Activated naive CD4-positive, alpha-beta T cell treated with anti-CD3 and anti-CD28 coated beads, Interleukin-2, amount 50 U/mL, for 16 hours (primary cell): ENCODE measurements at regions not wholly inside any gene's neighbourhood (a gene's known extent, or its start where the extent isn't known, plus 50 kb on each side); places are given as distances from the start of the nearest gene placed in this dataset.

Source experiments
- DNase-seq: peaks from one replicate; pipeline ENCODE4 v3.0.0-alpha.2; 2020

DNA sequence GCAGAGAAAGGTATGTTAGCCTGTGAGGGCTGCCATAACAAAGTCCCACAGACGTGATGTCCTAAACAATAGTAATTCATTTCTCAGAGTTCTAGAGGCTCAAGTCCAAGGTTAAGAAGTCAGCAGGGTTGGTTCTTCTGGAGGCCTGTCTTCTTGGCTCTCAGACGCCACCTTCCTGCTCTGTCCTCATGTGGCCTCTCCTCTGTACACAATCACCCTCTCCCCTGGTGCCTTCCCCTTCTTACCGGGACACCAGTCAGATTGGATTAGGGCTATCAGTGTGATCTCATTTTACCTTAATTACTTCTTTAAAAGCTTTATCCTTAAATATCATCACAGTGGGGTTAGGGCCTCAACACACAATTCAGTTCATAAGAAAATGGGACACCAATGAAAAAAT, 860.5 kb downstream of the RNF144A start:
- DNase-seq: no peak

DNA sequence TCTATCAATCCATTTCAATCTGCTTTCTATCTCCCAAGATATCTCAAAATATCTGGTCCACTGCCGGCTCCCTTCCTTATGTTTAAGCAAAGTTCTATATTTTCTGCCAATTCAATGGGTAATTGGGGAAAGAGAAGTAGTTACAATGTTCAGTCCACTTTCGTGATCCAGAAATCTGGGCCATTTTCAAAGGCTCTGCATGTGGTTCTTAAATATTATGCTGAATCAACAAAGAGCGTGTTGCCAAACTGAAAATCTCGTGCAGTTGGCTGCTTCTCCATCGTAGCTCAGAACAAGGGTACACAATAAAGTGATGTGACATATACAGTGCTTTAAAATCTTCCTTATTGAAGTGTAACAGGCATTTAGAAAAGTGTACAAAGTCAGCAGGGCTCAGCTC, 863.1 kb downstream of the RNF144A start:
- DNase-seq: no peak

DNA sequence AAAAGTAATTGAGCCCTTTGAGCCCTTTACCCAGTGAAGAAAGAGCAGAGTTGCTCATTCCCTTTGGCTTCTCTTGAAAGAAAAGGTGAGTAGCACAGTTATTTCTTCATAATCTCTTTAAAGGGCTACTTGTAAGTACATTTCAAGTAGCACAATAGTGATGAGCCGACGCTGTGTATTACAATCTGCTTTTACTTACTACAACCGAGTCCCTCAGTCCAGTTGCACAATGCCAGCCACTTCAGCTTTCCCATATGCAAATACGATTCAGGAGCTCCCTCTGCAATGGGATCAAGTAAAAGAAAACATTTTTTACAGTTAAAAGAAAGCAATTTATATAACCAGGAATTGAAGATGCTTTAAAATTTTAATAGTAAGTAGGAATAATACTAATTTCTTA, 868.5 kb downstream of the RNF144A start:
- DNase-seq: no peak

DNA sequence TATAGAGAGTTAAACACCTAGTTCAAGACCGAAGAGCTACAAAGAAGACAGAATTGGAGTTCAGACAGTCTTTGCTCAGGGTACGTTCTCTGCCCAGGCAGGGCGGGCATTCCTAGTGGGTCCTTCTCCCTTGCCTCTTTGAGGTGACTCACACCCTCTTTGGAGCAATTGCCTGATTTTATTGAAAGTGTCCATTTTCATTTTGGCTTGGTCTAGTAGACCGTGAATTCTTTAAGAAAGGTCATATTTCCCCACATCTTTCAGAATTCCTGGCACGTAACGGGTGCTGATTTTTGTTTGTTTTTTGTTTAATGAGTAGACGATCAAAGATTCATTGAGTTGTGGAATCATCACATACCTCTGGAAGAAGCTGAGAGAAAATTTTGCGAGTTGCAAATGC, 871.5 kb downstream of the RNF144A start:
- no peak for DNase-seq

DNA sequence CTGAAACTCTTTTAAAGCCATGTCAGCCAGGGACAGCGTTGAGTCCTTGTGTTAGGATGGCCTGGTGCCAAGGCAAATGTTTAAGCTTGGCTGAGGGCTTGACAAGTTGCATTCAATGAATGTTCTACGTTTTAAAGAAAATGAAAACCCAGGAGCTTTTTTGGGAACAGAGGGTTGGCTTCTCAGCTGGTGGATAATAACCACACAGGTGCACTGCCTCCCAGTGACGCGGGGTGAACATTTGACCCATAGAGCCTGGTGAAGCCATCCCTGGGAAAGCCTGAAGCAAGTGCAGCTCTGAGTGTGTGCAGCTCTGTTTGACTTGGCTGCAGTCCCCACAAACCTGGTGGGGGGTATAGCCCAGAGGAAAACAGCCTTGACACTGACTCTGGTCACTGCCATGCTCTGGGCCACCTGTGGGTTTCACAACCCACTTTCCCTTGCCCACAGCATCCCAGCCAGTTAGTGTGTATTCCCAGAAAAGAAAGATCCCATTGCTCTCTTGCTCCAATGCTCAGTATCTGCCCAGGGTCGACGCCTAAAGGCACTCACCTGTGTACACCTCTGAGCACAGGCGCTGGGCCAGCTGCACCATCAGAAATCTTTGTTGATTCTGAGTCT, 874.9 kb downstream of the RNF144A start:
- DNase-seq: no peak

DNA sequence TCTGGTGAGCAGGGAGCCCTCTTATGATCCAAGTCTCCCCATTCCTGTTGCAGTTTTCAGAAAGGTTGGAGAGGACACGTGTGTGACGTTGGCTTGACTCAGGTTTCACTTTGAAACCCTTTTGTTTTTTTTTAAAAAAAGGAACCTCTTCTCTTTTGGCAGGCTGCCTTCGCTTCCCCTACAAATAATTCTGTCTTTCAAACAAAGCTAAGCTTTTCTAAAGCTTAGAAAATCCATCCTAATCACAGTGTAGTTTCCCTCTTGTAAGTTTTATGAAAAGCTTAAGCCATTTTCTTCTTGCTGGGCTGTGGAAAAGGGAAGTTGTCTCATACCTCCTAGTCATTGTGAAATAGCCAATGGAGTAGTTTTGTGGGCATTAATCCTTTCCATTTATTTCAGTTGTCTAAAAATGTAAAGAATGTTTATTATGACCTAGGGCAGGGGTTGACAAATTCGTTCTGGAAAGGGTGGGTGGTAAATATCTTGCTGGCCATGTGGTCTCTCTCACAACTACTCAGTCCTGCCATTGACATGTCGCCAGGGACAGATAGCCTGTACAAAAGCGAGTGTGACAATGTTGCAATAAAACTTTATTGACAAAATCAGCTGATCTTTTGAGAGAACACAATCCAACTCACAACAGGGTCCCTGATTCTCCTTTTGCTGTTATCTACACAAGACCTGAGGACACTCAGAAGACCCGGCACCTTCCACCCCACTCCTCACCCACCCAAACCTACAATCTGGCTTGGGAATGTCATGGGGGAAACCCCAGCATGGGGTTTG, 878.8 kb downstream of the RNF144A start:
- no peak for DNase-seq

DNA sequence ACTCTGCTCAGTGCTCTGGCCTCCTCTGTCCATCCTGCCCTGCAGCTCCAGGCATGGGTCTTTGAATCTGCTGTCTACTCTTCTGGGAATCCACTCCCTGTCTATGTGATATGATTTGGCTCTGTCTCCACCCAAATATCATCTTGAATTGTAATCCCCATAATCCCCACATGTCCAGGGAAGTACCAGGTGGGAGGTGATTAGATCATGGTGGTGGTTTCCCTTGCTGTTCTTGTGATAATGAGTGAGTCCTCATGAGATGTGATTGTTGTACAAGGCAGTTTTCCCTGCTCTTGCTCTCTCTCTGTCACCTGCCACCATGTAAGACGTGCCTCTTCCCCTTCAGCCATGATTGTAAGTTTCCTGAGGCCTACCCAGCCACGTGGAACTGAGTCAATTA, 881.8 kb upstream of the ID2 start:
- no peak for DNase-seq

DNA sequence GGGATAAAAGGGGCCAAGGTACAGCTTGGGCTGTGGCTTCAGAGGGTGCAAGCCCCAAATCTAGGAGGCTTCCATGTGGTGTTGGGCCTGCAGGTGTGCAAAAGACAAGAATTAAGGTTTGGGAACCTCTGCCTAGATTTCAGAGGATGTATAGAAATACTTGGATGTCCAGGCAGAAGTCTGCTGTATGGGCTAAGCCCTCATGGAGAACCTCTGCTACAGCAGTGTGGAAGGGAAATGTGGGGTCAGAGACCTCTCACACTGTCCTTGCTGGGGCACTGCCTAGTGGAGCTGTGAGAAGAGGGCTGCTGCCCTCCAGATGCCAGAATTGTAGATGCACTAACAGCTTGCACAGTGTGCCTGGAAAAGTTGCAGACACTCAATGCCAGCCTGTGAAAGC, 880.6 kb upstream of the ID2 start:
- DNase-seq: no peak

DNA sequence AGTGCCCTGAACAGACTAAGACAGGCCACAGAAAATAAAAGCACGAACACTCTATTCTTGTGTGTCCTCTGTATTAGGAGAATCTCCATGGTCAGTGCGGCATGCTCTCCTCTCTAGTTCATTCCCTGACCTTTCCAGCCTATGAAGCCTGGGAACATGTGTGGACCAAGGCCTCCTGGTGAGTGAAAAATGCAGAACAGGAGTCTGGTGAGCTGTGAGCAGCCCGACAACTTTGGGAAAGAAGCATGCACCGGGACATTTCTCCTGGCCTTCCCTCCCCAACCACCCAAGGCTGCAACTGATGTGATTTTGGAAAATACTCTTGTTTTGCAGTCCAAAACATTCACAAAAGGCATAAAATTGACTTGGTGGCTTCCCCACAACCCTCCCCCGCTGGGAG, 878.3 kb upstream of the ID2 start:
- DNase-seq: no peak

DNA sequence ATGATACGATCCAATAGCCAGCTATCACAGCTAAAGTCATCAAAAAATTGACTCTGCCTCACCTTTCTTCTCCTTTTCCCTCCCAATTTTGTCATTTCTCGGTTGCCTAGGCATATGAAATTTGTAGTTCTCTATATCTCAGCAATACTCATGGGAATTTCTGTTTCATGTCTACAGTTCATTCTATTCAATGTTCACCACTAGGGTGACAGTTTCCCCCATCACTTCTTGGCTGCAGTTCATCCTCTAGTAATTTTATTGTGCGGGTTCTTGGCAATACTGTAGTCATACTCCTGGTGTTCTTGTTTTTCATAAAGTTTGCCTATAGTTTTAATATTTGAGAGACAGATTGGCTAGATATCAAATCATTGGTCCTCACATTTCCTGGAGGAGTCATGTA, 872.2 kb upstream of the ID2 start:
- no peak for DNase-seq

DNA sequence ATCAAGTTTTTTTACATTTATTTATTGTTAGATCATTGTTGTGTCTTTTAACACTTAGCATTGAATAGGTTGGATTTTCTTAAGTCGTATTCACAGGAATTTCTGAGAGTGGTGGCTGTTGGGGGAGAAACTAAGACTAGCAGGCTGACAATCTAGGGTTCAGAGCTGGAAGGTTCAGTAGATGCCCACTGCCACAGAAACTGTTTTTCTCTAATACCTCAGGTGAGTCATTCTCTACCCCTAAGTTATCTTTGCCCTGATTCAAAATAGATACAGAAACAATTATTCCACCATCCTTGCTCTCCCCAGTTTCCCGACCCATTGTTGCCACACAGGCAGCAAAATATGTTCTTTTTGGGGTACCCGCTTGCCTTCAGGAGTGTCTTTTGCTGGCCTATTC, 870.8 kb upstream of the ID2 start:
- DNase-seq: no peak

DNA sequence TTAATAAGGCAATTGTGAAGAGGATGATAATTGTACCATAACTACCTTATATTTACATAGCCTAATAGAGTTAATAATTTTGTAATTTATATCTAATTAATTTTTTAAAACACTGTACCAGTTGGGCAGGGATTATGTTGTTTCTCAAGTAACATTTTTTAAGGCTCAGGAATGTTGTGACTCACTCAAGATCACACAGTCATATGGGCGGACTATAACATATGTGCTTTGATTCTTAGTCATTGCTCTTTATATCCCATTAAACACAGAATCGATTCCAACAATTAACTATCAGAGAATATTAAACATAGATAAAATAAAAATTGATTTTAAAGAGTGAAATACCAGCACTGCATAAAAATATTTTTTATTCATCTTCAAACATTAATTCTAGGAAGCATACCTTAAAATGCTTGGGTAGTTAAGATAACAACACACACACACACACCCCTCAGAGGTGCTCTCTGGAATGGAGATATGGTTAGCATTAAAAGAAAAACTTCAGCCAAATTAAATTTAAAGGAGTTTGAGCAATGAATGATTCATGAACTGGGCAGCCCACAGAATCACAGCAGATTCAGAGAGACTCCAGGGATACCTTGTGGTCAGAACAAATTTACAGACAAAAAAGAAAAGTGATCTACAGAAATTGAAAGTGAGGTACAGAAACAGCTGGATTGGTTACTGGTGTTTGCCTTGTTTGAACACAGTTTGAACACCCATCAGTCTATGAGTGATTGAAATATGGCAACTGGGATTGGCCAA, 869.4 kb upstream of the ID2 start:
- no peak for DNase-seq

DNA sequence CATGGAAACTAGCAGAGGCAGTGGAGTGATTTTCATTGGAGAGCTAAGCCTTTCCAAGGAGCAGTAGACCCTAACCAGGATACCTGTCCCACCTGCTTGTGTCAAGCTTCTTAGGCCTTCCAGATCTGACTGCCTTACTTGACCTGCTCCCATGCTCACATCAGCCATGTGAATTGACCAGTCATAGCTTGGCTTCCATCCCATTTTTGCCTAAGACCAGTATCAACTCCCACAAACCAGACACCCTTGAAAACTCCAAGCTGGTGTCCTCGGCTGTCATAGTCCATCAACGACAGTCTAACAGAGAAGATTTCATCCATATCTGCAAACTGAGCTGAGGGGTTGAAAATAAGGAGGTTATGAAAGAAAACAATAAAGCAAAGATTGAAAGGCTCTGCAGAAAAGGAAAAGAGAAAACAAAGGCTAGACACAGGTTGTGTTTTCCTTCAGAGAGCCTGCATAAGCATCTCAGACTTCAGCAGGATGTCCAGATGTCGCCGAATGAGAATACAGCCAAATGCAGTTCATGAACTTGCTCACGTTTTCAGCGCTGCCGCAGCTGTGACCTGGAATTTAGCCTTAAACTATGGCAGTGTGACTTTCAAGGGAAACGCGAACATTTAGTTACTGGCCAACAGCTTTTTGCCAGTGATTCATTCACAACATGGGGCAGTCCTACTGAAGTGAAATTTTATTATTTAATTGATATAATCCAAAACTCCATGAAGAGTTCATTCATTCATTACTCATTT, 868.1 kb upstream of the ID2 start:
- DNase-seq: no peak

DNA sequence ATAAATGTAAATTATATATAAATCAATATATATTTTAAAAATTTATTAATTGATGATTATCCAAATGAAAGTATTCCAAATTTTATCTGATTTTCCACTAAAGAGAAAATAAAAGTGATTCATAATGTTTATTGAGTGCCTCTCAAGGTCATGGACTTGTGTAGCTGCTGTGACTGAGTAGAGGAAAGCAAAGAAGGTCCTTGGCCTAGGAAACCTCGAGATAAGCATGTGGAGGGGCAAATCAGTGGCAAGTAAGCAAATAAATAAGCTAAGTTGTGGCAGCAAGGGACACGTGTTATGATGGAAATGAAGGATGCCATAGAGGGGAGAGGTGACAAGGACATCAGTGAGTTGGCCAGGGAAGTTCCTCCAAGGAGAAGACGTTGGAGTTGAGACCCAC, 866.1 kb upstream of the ID2 start:
- DNase-seq: no peak

DNA sequence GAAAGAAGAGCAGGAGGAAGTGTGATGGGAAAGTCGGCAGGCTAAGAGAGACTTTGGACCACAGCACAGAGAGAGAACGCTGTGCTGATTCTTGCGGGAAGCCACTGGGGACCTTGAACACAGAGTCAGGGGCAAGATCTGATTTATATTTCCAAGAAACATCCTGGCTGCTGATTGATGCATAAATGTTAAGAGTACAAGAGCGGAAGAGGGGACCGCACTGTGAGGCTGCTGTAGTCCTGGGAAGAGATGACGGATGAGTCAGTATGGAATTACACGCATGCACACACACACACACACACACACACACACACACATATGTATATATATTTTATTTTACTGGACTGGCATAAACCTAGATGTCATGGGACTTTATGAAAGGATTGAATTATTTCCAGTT, 865.6 kb upstream of the ID2 start:
- no peak for DNase-seq

DNA sequence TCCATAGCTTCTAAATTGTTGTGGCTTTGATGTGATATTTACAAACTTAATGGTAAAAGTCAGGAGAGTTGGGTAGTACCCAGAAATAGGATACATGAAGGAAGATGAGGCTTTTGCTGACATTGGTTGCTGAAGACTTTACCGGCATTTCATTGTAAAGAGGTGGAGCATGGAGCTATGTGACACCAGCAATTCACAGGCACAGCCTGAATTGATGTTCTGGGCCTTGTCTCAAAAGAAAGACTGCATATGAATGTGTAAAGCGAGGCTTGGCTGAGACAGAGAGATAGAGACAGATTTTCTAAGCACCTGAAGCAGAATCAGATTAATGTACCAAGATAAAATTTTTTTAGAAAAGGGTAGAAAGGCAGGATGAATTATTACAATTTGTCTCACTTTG, 864.9 kb upstream of the ID2 start:
- no peak for DNase-seq

DNA sequence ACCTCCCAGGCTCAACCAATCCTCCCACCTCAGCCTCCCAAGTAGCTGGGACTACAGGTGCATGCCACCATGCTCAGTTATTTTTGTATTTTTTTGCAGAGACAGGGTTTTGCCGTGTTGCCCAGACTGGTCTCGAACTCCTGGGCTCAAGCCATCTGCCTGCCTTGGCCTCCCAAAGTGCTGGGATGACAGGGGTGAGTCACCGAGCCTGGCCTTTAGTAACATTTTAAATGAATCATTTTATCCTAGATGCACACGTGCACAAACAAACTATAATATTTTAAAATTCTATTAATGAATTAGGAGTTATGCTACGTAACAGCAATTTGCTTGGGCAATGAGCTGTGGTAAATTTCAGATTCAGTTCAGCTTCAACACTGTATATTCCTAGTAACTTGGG, 862.5 kb upstream of the ID2 start:
- DNase-seq: no peak

DNA sequence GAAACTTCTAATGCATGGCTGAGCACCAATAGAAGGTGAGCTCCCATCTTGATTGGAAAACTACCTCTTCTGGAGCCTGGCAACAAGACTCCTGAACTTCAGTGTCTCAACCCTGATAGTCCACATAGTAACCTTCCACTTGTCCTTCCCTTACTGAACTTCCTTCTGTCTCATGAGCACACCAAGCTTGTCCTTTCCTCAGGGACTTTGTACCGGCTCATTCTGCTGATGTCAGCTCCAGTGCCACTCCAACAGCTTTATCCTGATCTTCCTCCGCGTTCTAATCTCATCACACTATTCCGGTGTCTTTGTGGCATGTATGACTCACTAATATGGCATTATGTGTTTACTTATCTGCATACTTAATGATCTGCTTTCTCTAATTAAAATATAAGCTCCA, 862.0 kb upstream of the ID2 start:
- DNase-seq: no peak

DNA sequence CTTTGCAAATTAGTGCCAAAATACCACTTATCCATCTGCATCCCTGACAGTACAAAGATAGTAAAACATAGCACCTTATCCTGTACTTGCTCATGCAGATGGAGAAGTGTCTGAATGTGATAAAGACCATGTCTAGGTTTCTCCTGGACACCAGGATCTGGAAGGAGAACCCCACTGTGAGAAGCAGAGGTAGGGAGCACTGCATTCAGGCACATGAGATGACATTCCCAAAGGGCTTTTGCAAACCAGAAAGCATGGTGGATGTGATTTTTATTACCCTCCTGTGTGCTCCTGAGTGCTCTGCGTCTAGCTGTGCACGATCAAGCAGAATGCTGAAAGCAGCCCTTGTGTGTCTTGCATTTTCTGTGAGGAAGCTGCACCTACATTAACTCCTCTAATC, 857.6 kb upstream of the ID2 start:
- no peak for DNase-seq

DNA sequence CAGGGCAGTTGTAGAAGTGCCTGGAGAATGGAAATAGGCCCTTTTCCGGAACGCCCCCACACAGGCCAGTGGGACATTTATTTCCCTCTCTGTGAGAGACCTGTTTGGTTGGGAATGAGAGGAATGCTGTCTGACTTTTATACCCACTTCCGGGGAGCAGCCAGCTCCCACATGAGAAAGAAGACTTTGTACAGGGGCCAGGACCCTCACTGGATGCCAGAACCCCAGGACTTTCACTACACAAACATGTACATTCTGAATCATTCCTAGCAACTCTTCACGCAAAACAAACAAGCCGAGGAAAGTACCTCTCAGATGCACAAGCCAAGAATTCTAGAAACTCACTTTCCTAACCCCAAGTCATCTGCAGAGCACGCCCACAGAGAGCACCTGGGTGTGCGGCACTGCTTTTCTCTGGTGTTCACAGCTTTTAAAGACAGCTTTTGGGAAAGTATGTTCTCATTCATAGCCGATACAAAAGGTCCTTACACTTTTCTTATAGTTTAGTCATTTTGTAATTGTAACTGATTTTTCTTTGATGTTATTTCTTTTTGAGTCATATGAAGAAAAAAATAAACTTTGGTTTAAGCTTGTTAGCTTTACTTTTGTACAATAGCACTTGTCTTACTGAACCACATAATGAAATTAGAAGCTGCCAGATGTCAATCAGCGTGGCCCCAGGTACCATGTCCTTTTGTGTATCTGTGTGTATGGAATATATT, 856.1 kb upstream of the ID2 start:
- DNase-seq: peak; percentile 71

DNA sequence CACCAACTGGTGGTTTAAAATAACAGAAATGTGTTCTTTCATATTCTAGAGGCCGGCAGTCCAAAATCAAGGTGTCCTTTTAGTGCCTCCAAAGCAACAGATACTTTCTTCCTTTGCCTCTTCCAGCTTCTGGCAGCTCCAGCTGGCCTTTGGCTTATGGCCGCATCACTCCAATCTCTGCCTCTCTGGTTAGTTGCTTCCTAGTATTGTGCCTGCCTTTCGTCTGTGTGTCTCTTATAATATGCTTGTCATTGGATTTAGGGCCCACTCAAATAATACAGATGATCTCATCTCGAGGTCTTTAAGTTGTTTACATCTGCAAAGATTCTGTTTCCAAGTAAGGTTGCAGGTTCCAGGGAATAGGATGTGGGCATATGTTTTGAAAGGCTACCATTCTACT, 855.2 kb upstream of the ID2 start:
- no peak for DNase-seq

DNA sequence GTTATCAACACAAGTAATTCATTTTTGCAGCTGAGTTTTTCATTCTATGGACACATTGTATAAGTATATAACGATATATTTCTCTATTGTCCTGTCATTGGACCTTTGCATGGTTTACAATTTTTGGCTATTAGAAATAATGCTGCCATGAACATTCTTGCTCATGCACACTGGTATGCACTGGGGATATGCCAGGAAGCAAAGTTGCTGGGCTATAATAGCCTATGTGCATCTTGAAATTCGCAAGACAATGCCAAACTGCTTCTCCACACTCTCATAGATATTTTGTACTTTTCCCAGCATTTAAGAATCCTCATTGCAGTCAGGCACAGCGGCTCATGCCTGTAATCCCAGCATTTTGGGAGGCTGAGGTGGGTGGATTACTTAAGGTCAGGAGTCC, 852.6 kb upstream of the ID2 start:
- no peak for DNase-seq

DNA sequence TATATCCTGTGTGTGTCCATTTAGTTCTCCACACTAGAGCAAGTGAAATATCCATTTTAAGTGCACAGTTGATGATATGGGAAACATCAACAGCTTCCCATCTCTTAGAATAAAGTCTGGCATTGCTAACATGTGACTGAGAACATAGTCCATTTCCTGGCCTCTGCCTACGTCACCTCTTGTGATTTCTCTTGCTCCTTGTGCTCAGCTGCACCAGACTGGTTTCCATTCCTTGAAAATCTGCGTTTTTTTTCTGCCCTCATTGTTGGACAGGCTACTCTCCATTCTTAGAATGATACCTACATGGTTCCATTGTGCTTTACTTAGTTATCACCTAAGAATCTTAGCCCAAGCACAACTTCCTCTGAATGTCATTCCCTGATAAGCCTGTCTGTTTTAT, 851.2 kb upstream of the ID2 start:
- DNase-seq: no peak
